ENCODE measurements at regions not wholly inside any gene's neighbourhood (a gene's known extent, or its start where the extent isn't known, plus 50 kb on each side); places are given as distances from the start of the nearest gene placed in this dataset.

- TF ChIP-seq, protein P1, sequence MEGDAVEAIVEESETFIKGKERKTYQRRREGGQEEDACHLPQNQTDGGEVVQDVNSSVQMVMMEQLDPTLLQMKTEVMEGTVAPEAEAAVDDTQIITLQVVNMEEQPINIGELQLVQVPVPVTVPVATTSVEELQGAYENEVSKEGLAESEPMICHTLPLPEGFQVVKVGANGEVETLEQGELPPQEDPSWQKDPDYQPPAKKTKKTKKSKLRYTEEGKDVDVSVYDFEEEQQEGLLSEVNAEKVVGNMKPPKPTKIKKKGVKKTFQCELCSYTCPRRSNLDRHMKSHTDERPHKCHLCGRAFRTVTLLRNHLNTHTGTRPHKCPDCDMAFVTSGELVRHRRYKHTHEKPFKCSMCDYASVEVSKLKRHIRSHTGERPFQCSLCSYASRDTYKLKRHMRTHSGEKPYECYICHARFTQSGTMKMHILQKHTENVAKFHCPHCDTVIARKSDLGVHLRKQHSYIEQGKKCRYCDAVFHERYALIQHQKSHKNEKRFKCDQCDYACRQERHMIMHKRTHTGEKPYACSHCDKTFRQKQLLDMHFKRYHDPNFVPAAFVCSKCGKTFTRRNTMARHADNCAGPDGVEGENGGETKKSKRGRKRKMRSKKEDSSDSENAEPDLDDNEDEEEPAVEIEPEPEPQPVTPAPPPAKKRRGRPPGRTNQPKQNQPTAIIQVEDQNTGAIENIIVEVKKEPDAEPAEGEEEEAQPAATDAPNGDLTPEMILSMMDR (conservative IDR thresholded peaks at IDR 0.05; ENCODE audit: low read depth, low read length): no peak
- no peak for TF ChIP-seq EZH2 (IDR thresholded peaks at IDR 0.05; ENCODE audit: borderline replicate concordance, low read depth, low read length, poor library complexity, severe bottlenecking)
Observed at GRCh38 chr2:11014026-11014425, 102.3 kb downstream of the KCNF1 start.
